ENCODE measurements at regions not wholly inside any gene's neighbourhood (a gene's known extent, or its start where the extent isn't known, plus 50 kb on each side); places are given as distances from the start of the nearest gene placed in this dataset.
"Not testable (repeated sequence)": the region's sequence is repeated elsewhere in the genome, so short reads cannot be mapped to it uniquely, and the experiment has no call there.

GRCh38 chr3:69612791-69613190 lies 126.5 kb upstream of the MITF start:
- no peak for FAIRE-seq
- intact Hi-C loops (cut with micrococcal nuclease): no loop called here
- no peaks in the 10 kb centered on the region for H3K9me1 ChIP-seq (ENCODE audit: control insufficient read depth, insufficient read depth, low read length)
- TF ChIP-seq ZNF444 (CRISPR knock-in tag; IDR thresholded peaks at IDR 0.05): no peak
- no peak for TF ChIP-seq MYBL2 (IDR thresholded peaks at IDR 0.05; ENCODE audit: low read depth)
- TF ChIP-seq MYBL2 (CRISPR knock-in tag; IDR thresholded peaks at IDR 0.05; ENCODE audit: borderline replicate concordance): no peak
- no peak for TF ChIP-seq ZNF224 (CRISPR knock-in tag; IDR thresholded peaks at IDR 0.05)
- no peak for TF ChIP-seq TAF9B (IDR thresholded peaks at IDR 0.05; ENCODE audit: partially characterized antibody)
- TF ChIP-seq SOX6 (IDR thresholded peaks at IDR 0.05): no peak
- TF ChIP-seq UBTF (IDR thresholded peaks at IDR 0.05; ENCODE audit: borderline replicate concordance in 1 of 2, low read depth in 2 of 2, low read length in 2 of 2): no peak
- TF ChIP-seq RCOR1 (IDR thresholded peaks at IDR 0.05; ENCODE audit: borderline replicate concordance in 1 of 2, low read depth in 2 of 2, low read length in 2 of 2): no peak
- TF ChIP-seq THAP7 (CRISPR knock-in tag; IDR thresholded peaks at IDR 0.05): no peak
- TF ChIP-seq ZNF445 (CRISPR knock-in tag; IDR thresholded peaks at IDR 0.05; ENCODE audit: low read depth): no peak
- TF ChIP-seq TEAD4 (IDR thresholded peaks at IDR 0.05; ENCODE audit: low read length): no peak
- no peak for TF ChIP-seq TEAD4 (CRISPR knock-in tag; IDR thresholded peaks at IDR 0.05; ENCODE audit: borderline replicate concordance)
- no peak for TF ChIP-seq ZNF197 (CRISPR knock-in tag; IDR thresholded peaks at IDR 0.05; ENCODE audit: low read depth)
- no peak for TF ChIP-seq ELF1 (tag; IDR thresholded peaks at IDR 0.05)
- TF ChIP-seq TAF7 (tag; IDR thresholded peaks at IDR 0.05): no peak
- ChIA-PET CTCF (ENCODE audit: low intra/inter-chr PET ratio) (no interaction called here), POLR2A (no interaction called here)
- H4K20me1 ChIP-seq (replicated peaks; ENCODE audit: control insufficient read depth, insufficient read depth, low read length): no peaks in the 10 kb centered on the region
- ATAC-seq: no peak
- no peak overlapping the region for H3K4me2 ChIP-seq (ENCODE audit: insufficient read depth, low read length)
- DNase-seq (ENCODE audit: extremely low read depth in 1 of 4, low spot score in 3 of 4): no peak
- H3K4me3 ChIP-seq: no peak overlapping the region
- in situ Hi-C loops (cut with MboI): no loop called here
- no peaks in the 10 kb centered on the region; a peak in 1 of 5 replicates for H3K27me3 ChIP-seq (ENCODE audit: control insufficient read depth in 2 of 2, insufficient read depth in 2 of 2, low read length in 2 of 2)
- H3K79me2 ChIP-seq (ENCODE audit: control insufficient read depth, insufficient read depth, low read length): no peaks in the 10 kb centered on the region
- H3K9me3 ChIP-seq (replicated peaks; ENCODE audit: control insufficient read depth, insufficient read depth, low read depth, low read length): no peaks in the 10 kb centered on the region
- BruUV-seq (replicated peaks): no TSS peak
- H3K9ac ChIP-seq (ENCODE audit: insufficient read depth in 1 of 2, low read depth in 2 of 2, low read length in 2 of 2): no peak overlapping the region
- H2AFZ ChIP-seq (ENCODE audit: low read depth, low read length): no peak overlapping the region
- no peaks in the 10 kb centered on the region for H3K36me3 ChIP-seq (ENCODE audit: control insufficient read depth, insufficient read depth, low read length)
- 0% methylated on average over 2 of the region's 2 CpGs for WGBS (ENCODE audit: insufficient coverage, low coverage, missing lambda C conversion rate)
- H3K27ac ChIP-seq (ENCODE audit: extremely low read depth, low read depth, low read length): no peak overlapping the region
- H3K4me1 ChIP-seq (replicated peaks in 1 of 2; ENCODE audit: control insufficient read depth in 2 of 2, insufficient read depth in 2 of 2, low read length in 2 of 2): no peaks in the 10 kb centered on the region

GRCh38 chr3:69609566-69609965 lies 129.7 kb upstream of the MITF start:
- DNase-seq (ENCODE audit: extremely low read depth in 1 of 4, low spot score in 3 of 4); intact Hi-C loops (cut with micrococcal nuclease); H2AFZ ChIP-seq (ENCODE audit: low read depth, low read length); H3K36me3 ChIP-seq (ENCODE audit: control insufficient read depth, insufficient read depth, low read length); H3K4me1 ChIP-seq (replicated peaks in 1 of 2; ENCODE audit: control insufficient read depth in 2 of 2, insufficient read depth in 2 of 2, low read length in 2 of 2); CTCF ChIA-PET (ENCODE audit: low intra/inter-chr PET ratio); H3K9me1 ChIP-seq (ENCODE audit: control insufficient read depth, insufficient read depth, low read length); POLR2A ChIA-PET; FAIRE-seq; H3K27ac ChIP-seq (ENCODE audit: extremely low read depth, low read depth, low read length); in situ Hi-C loops (cut with MboI); H3K4me2 ChIP-seq (ENCODE audit: insufficient read depth, low read length); H4K20me1 ChIP-seq (replicated peaks; ENCODE audit: control insufficient read depth, insufficient read depth, low read length); H3K27me3 ChIP-seq (ENCODE audit: control insufficient read depth in 2 of 2, insufficient read depth in 2 of 2, low read length in 2 of 2); H3K9me3 ChIP-seq (replicated peaks; ENCODE audit: control insufficient read depth, insufficient read depth, low read depth, low read length); H3K9ac ChIP-seq (ENCODE audit: insufficient read depth in 1 of 2, low read depth in 2 of 2, low read length in 2 of 2); H3K79me2 ChIP-seq (ENCODE audit: control insufficient read depth, insufficient read depth, low read length); ATAC-seq; H3K4me3 ChIP-seq; BruUV-seq (replicated peaks): not testable (repeated sequence)
- 0% methylated on average over 1 of the region's 1 CpG for WGBS (ENCODE audit: insufficient coverage, low coverage, missing lambda C conversion rate)
